NCI-H128 (cell line): ENCODE measurements at regions not wholly inside any gene's neighbourhood (a gene's known extent, or its start where the extent isn't known, plus 50 kb on each side); places are given as distances from the start of the nearest gene placed in this dataset.
"Not testable (repeated sequence)": the region's sequence is repeated elsewhere in the genome, so short reads cannot be mapped to it uniquely, and the experiment has no call there.

ENCODE experiments used
- DNase-seq: peaks from one replicate; lab custom pipeline; 2025; ENCODE audit not compliant: unreplicated experiment; lab: John Stamatoyannopoulos, UW

DNA sequence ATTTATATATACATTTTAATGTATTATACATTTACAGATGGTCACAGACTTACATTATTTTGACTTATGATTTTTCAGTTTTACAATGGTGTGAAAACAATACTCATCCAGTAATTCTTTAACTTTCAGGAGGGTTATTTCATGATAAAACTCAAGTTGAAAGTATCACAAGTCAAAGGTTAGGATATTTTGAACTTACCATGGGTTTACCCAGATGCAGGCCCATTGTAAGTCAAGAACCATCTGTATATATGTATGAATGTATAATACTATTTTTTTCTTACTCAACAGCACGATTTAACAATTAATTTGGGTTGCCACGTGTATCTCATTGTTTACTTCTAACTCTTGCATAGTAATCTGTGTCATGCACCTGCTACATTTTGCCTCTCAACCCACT, 1002.0 kb downstream of the OTOL1 start:
- no peak for DNase-seq

DNA sequence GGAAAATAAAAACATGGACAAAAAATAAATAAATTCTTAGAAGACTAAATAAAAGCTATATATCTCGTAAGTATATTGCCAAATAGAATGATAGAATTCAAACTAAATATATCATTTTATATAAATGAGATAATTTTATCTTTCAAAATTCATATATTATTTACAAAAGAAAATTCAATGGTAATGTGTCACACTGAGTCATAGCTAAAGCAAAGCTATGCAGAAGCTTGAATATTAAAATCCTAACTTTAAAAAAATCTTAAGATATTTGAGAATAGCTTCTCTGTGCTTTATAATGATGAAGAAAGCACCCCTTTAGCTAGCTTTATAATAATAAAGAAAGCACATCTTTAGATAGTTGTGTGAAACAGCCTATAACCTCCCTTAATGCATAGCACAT, 1010.8 kb downstream of the OTOL1 start:
- DNase-seq: no peak

DNA sequence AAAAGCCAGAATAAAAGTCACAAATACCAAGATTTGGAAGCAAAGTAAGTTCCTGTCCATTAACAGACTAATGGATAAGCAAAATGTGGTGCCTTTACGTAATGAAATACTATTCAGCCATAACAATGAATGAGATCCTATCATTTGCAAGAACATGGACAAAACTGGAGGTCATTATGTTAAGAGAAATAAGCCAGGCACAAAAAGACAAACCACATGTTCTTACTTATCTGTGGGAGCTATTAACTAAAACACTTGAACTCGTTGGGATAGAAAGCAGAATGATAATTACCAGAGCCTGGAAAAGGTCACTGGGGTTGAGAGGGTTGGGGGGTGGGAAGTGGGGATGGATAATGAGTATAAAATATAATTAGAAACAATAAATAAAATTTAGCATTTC, 1015.9 kb downstream of the OTOL1 start:
- no peak for DNase-seq

DNA sequence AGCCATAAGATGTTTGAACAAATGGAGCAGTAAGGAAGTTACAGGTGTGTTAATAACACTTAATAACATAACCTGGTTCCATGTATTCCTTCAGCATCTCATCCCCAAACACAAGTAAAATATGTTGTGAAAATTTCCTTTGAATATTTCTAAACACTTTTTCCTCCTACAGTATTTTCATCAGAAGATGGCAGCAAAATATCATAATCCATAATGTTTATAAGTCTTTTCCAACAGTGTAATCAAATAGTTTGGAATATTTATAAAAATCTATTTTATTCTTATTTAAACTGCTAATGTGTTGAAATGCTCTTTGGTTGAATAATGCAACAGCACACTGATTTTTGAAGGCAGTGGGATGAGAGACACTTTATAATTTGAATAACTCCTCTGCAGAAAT, 1020.5 kb downstream of the OTOL1 start:
- no peak for DNase-seq

DNA sequence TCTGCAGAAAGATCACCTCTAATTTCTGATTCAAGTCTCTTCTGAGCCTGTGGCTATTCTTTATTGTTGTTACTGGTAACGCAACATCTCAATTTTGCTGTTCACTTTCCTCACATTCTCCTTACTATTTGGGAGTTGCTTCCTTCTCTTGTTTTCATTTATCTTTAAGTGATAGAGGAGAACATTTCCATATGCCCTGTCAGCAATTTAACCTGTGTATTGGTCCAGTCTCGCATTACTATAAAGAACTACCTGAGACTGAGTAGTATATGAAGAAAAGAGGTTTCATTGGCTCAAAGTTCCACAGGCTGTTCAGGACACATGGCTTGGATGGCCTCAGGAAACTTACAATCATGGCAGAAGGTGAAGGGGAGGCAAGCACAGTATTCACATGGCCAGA, 1025.1 kb downstream of the OTOL1 start:
- no peak for DNase-seq

DNA sequence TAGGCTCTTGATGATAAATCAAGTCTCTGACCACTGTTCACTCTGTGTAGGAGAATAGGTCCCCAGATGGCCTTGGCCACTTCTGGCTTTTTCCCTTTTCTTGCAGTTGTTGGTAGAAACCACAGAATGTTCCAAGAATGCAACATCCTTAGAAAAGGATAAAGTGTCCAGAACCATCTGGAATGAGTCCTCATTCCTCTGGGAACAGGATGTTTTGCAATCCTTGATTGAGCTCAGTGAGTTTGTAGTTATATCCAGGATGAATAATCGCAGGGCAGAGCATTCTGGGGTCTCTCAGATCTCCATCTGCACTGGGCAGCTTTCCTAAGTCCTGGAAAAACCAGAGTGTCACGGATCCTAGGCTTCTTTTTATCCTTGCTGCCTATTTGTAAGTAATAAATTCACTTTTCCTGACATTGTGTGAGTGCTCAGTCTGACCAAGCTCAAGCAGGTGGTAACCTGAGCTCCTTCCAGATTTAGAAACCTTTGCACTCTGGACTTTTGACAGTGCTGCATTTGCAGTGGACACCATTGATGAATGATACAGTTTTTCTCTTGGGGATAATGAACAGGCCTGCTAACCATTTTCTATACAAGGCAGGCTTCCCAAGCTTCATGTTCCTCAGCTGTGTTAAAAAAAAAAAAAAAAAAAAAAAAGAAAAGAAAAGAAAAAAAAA, 1028.6 kb downstream of the OTOL1 start:
- DNase-seq: no peak

DNA sequence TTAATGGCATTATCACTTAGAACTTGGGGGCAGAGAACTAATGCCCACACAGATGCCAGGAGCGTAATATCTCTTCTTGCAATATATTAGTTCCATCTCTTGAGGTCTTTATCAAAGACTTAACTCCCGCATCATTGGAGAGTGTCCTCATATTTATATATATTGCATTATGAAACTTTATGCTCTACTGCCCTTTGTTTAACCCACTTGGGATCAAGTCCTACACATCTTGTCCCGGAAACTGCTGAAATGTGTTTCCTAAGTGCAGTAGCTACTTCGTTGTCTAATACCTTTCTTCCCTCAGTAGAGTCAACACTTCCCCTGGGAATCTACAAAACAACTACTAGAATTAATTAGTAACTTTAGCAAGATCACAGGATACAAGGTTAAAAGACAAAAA, 1029.2 kb downstream of the OTOL1 start:
- DNase-seq: no peak

DNA sequence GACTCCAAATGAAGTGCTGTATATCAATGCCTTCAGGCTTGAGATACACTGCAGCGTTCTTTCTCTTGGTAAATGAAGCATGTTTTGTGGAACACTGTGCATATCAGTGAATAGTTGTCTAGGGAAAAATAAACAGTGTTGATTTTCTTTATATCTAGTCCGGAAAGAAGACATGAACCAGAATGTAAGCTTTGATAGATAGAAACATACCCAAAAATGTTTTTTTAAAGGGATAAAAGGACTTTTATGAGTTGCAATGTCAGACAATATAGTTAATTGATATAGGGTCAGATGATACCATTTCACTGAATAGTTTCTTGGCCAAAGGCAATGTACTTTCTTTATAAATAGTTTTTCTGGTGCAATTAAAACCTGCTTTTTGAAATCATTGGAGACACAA, 1037.8 kb downstream of the OTOL1 start:
- no peak for DNase-seq

DNA sequence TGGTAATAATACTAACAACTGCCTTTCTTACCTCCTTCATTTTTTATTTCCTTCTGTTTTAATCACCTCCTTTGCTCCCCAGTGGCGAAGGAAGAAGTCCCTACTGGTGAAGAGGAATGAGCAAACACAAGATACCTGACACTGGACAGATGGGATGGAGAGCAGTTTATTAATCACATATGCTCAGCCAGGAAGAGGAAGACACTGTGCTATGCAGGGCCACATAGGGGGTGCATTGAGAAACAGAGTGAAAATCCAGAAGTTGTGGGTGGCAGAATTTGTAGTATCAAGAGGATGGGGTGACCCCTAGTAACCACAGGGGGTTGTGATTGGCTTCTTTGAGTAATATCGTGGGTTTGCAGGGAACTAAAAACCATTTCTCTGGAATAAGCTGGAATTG, 1041.9 kb downstream of the OTOL1 start:
- no peak for DNase-seq

DNA sequence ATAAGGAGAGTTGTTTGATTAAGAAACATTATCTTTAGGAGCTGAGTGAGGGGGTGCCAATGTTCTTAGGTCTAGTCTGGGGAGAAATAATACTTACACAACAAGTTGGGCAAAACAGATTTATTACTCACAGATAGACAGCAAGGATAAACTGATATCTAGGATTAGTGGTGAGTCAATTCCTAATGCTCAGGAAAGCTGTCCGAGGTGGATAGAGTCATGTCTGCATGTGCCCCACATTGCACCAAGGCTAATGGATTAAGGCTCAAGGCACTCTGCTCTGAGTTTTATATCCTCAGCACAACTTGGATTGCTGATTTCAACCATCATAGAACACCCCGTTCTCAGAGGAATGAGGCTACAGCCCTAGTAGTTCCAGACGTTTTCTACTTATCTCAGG, 1042.3 kb downstream of the OTOL1 start:
- DNase-seq: no peak

DNA sequence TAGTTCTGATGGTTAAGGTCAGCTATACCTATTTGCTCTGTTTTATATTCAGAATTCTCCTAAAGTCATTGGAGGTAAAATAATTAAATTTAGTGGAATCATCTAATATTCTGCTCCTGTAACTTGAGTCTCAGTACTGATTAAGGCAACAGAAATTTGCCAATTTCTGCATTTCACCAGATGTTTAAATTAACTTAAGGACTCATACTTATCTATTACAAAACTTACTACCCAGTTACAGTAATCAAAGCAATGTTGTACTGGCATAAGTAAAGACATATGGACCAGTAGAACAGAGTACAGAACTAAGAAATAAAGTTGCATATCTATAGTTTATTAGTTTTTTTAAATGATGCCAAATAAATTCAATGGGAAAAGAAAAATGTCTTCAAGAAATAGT, 1043.8 kb downstream of the OTOL1 start:
- no peak for DNase-seq

DNA sequence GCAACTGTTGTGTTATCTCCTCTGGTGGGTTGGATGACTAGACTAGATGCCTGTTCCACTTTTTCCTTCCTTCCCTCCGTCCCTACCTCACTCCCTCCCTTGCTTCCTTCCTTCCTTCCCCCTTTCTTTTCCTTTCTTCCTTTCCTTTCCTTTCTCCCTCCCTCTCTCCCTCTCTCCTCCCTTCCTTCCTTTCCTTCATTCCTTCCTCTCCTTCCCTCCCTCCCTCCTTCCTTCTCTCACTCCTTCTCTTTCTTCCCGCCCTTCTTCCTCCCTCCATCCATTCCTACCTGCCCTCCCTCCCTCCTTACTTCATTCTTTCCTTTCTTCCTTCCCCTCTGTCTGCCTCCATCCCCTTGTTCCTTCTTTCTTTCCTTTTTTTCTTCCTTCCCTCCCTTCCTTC, 1045.3 kb downstream of the OTOL1 start:
- DNase-seq: no peak

DNA sequence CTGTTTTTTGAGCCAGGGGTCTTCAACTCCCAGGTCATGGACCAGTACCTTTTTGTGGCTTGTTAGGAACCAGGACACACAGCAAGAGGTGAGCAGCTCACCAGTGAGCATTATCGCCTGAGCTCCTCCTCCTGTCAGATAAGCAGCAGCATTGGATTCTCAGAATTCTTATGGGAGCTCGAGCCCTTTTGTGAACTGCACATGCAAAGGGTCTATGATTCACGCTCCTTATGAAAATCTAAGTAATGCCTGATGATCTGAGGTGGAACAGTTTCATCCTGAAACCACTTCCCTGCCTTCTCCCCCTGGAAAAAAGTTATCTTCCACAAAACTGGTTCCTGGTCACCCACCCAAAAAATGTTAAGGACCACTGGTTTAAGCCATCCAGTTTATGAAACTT, 1047.6 kb downstream of the OTOL1 start:
- no peak for DNase-seq

DNA sequence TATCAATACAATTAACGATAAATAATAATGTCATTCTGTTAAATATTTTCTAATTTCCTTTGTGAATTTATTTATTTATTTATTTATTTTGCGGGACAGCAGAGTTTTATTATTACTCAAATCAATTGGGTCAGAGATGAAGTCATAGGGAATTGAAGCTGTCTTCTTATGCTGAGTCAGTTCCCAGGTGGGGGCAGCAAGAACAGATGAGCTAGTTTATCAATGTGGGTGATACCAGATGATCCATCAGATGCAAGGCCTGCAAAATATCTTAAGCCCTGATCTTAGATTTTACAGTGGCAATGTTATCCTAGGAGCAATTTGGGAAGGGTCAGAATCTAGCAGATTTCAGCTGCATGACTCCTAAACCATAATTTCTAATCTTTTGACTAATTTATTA, 1050.3 kb downstream of the OTOL1 start:
- DNase-seq: no peak

DNA sequence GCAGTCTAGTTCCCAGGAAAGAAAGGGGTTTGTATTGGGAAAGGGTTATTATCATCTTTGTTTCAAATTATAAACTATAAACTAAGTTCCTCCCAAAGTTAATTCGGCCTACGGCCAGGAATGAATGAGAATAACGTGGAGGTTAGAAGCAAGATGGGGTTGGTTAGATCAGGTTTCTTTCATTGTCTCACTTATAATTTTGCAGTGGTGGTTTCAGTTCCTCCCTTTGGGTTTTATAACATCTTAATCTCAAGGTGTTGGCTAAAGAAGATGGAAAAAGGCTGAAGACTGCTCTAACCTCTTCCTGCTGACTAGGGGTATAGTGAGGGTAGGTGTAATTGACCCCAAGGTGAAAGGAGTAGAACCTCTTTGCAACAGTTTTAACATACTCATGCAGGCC, 1050.7 kb downstream of the OTOL1 start:
- DNase-seq: no peak

DNA sequence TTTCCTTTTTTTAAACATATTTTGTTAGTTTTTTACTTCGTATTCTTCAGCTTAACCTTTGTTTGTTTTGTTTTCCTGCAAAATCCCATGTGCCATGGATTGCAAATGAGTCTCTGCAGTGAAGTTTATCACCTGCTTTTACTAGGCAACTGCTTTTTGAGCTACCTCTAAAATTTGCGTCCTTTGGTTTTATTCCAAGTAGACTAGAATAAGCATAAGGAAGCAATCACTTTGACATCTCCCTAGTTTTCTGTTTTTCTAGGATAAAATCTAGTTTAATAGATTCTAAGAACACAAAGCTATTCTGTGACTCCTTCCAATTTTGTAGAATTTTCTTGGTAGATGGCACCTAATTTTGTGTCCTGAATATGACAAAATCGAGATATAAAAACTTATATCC, 1059.2 kb downstream of the OTOL1 start:
- no peak for DNase-seq

DNA sequence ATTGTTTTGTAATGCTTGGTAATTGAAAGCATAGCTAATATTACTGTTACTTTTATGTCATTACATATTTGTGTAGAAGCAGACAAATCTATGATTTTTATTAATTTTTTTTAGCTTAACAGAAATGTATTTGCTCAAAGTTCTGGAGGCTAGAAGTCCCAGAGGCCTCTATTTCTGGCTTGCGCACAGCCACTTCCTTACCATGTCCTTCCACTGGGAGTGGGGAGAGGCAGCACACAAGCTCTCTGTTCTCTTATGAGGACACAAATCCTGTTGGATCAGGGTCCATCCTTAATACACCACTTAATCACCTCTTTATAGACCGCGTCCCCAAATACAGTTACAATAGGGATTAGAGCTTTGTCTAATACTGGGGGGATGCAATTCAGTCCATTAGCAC, 1061.4 kb downstream of the OTOL1 start:
- DNase-seq: no peak

DNA sequence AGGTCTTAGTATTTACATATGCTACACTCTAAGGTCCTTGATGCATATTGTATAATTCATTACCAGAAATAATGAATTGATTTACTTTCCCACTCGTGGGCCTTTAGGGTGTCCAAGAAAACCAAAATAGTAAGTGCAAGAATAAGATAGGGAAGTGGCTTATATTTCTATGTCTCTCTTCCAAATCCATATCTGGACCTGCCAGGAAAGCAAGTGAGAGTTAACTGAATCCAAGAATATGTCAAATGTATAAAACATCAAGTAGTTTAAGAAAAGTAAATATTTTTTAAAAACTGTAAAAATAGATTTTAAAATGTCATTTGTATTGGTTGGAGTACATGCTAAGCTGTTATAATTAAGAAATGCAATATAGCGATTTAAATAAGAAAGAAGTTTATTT, 1072.1 kb downstream of the OTOL1 start:
- DNase-seq: no peak

DNA sequence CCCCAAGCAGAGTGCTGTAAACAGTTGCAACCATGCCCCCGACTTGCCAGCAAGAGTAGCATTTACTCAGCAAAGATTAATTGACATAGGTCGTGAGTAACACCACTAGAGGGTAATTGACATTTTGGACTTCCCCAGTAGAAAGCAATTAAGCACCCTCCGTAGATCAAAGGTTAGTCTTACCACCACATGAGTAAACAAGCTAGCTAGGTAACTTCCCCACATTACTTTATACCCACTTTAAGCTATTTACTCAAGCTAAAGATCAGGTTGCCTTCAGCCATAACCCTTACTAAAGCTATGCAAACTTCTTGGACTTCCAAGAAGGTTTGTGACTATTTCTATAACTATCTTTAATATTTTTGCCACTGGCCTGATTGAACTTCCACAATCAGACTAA, 1072.7 kb downstream of the OTOL1 start:
- DNase-seq: no peak

DNA sequence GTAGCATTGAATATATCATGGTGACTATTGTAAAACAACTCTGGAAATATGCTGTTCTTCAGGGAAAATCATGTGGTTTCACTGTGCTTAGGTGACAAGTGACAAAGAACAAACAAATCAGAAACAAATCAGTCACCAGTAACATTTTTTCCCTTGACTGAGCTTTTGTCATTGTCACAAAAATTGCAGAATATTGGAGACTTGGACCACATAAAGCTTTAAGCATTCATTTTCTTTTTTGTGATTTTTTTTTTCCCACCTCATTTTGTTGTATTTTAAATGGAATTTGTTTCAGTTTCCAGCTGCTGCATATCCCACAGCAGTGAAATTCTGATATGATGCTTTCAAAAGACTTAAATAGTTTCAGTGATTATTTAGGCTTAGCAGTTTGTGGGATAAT, 1088.4 kb downstream of the OTOL1 start:
- DNase-seq: no peak

DNA sequence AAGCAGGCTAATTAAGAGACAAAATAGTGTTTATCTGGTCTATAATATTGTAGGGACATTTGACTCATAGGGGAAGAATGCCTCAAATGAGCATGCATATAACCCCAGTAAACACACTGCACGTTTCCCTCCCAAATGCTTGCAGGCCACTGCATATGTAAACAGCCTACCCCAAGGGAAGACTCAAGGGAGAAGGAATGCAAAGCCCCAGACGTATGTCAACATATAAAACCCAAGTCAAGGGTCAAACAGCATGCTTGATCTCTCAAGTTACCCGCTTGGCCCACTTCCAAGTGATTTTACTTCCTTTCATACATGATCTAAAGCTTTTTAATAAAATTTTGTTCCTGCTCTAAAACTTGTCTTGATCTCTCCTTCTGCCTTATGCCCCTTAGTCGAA, 1090.0 kb downstream of the OTOL1 start:
- DNase-seq: no peak

DNA sequence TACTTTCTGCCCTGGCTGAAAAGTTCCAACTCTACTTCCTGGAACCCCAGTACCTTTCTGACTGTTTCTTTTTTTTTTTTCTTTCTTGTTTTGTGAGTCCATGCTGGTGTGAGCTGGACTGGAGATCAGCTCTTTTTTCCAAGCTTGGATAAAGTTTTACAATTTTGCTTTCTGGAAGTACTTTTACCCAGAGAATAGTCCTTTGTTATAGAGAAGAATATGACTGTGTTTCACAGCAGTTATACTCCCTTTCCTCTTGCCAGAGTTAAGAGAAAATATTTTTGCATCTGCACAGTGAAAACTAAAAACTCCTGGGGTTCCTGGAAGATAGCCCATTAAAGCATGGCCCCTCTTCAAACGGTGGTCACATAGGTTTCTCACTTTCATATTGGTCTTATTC, 1100.6 kb downstream of the OTOL1 start:
- DNase-seq: no peak

DNA sequence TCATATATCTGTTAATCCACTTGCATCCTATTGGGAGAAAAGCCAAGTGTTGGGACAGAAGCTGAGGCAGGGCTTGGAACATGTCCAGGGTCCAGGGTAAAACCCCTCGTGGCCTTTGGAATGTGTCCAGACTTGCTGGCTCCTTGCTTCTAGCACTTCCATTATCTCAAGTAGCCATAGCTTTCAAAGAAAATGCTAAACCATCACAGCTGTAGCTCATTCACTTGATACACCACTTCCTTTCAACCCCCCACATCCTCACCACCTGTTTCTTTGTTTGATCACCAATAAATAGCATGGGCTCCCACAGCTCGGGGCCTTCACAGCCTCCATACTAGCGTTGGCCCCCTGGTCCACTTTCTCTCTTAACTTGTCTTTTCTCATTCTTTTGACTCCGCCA, 1101.9 kb downstream of the OTOL1 start:
- DNase-seq: peak; percentile 74

DNA sequence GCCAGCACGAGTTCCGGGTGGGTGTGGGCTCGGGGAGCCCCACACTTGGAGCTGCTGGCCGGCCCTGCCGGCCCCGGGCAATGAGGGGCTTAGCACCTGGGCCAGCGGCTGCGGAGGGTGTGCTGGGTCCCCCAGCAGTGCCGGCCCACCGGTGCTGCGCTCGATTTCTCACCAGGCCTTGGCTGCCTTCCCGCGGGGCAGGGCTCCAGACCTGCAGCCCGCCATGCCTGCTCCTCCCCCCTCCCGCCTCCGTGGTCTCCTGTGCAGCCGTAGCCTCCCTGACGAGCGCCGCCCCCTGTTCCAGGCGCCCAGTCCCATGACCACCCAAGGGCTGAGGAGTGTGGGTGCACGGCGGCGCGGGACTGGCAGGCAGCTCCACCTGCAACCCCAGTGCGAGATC, 1103.1 kb downstream of the OTOL1 start:
- DNase-seq: not testable (repeated sequence)
